H1 (cell line): ENCODE measurements at regions not wholly inside any gene's neighbourhood (a gene's known extent, or its start where the extent isn't known, plus 50 kb on each side); places are given as distances from the start of the nearest gene placed in this dataset.

ENCODE experiments used
- CTCF ChIA-PET: fragments of 300-600 bp; sonication (Branson Sonifier 250); formaldehyde crosslinking; loops from one replicate; lab custom pipeline; 2021; ENCODE audit not compliant: partially characterized antibody; lab: Charles Lee
- POLR2A ChIA-PET: fragments of 300-600 bp; sonication (Branson Sonifier 250); formaldehyde crosslinking; loops from one replicate; lab custom pipeline; 2021; ENCODE audit warnings: inconsistent platforms; ENCODE audit not compliant: partially characterized antibody; lab: Charles Lee
- DNase-seq, 2 experiments: peaks; one replicate each; pipeline versions ENCODE4 v3.0.0 to v3.0.0-alpha.2; 2010 to 2022; ENCODE audit warnings: low spot score in 2 of 2, low read depth in 1 of 2, mixed read lengths in 1 of 2
- FAIRE-seq: peaks from 2 replicates; lab custom pipeline; 2011; peaks lifted over from hg19 to GRCh38; lab: Jason Lieb, UNC
- H2AFZ ChIP-seq: 2 replicates; pipeline ENCODE4 v1.8.1; 2012; ENCODE audit warnings: low read length, inconsistent platforms
- H2AK5ac ChIP-seq: 2 replicates; pipeline ENCODE4 v1.6.1; 2013; ENCODE audit warnings: low read depth, low read length
- H2BK120ac ChIP-seq: replicated peaks from 2 replicates; pipeline ENCODE3; 2013; ENCODE audit warnings: low read depth, low read length, inconsistent platforms
- H2BK12ac ChIP-seq: 2 replicates; pipeline ENCODE4 v1.6.1; 2013; ENCODE audit warnings: low read depth, low read length
- H2BK15ac ChIP-seq: 2 replicates; pipeline ENCODE4 v1.6.1; 2013; ENCODE audit warnings: low read length
- H2BK20ac ChIP-seq: 2 replicates; pipeline ENCODE4 v1.6.1; 2013; ENCODE audit warnings: low read length
- H2BK5ac ChIP-seq: 2 replicates; pipeline ENCODE4 v1.6.1; 2013; ENCODE audit warnings: low read depth, low read length
- H3K14ac ChIP-seq: 2 replicates; pipeline ENCODE4 v1.6.1; 2013; ENCODE audit warnings: inconsistent platforms; ENCODE audit not compliant: insufficient read length
- H3K18ac ChIP-seq: 2 replicates; pipeline ENCODE4 v1.6.1; 2013; ENCODE audit warnings: low read length; ENCODE audit errors: extremely low read depth
- H3K23ac ChIP-seq: 2 replicates; pipeline ENCODE4 v1.6.1; 2013; ENCODE audit warnings: inconsistent platforms; ENCODE audit not compliant: insufficient read length
- H3K23me2 ChIP-seq: 2 replicates; pipeline ENCODE4 v1.6.1; 2013; ENCODE audit warnings: low read depth, low read length
- H3K27ac ChIP-seq: 2 replicates; pipeline ENCODE4 v1.6.1; 2011; ENCODE audit warnings: low read depth, low read length, inconsistent platforms
- H3K27me3 ChIP-seq, 4 experiments: replicated peaks in 1 of 4; 1 replicate in 1 of 4; 2 replicates in 3 of 4; pipeline versions ENCODE4 v1.6.1 to v1.8.1; 2011 to 2013; ENCODE audit warnings: low read length in 3 of 4, mild to moderate bottlenecking in 3 of 4, inconsistent platforms in 2 of 4, mixed read lengths in 2 of 4, moderate library complexity in 1 of 4; ENCODE audit not compliant: control insufficient read depth in 3 of 4, insufficient read depth in 3 of 4; ENCODE audit errors: extremely low read depth in 1 of 4
- H3K36me3 ChIP-seq, 4 experiments: 2 replicates each; pipeline versions ENCODE4 v1.6.1 to v1.8.1; 2011 to 2013; ENCODE audit warnings: mild to moderate bottlenecking in 4 of 4, low read length in 3 of 4, moderate library complexity in 2 of 4, control low read depth in 1 of 4, inconsistent platforms in 1 of 4; ENCODE audit not compliant: insufficient read depth in 4 of 4, control insufficient read depth in 2 of 4
- H3K4ac ChIP-seq: replicated peaks from 2 replicates; pipeline ENCODE3; 2013; ENCODE audit warnings: low read length, low read depth, mixed read lengths, inconsistent platforms; ENCODE audit not compliant: insufficient read length
- H3K4me1 ChIP-seq, 4 experiments: replicated peaks in 1 of 4; 1 replicate in 1 of 4; 2 replicates in 3 of 4; pipeline versions ENCODE4 v1.6.1 to v1.8.1; 2011 to 2013; ENCODE audit warnings: low read length in 3 of 4, inconsistent platforms in 2 of 4, mixed read lengths in 1 of 4; ENCODE audit not compliant: insufficient read depth in 4 of 4, control insufficient read depth in 3 of 4
- H3K4me2 ChIP-seq, 2 experiments: 2 replicates each; pipeline versions ENCODE4 v1.6.1 to v1.8.1; 2011 to 2013; ENCODE audit warnings: low read depth in 2 of 2, low read length in 2 of 2, control low read depth in 1 of 2, inconsistent platforms in 1 of 2, mild to moderate bottlenecking in 1 of 2; ENCODE audit not compliant: insufficient read depth in 1 of 2
- H3K4me3 ChIP-seq, 4 experiments: fragments of 200-600, 300-600 bp in 1 of 4; sonication (generic), shearing (Covaris generic), sonication (Bioruptor Twin) in 1 of 4; 2 replicates each; pipeline versions ENCODE4 v1.5.1 to v1.8.1; 2011 to 2016; ENCODE audit warnings: low read length in 4 of 4, low read depth in 3 of 4, control low read depth in 2 of 4, inconsistent platforms in 2 of 4, mild to moderate bottlenecking in 2 of 4, mixed read lengths in 1 of 4, moderate library complexity in 1 of 4; ENCODE audit not compliant: insufficient read depth in 2 of 4; ENCODE audit errors: extremely low read depth in 1 of 4
- H3K56ac ChIP-seq: replicated peaks from 2 replicates; pipeline ENCODE3; 2013; ENCODE audit warnings: low read depth, mild to moderate bottlenecking, mixed read lengths, low read length, inconsistent platforms; ENCODE audit not compliant: insufficient read length
- H3K79me1 ChIP-seq: 2 replicates; pipeline ENCODE4 v1.6.1; 2013; ENCODE audit warnings: low read depth, low read length, control low read depth
- H3K79me2 ChIP-seq, 2 experiments: 2 replicates each; pipeline versions ENCODE4 v1.6.1 to v1.8.1; 2012 to 2013; ENCODE audit warnings: low read length in 2 of 2, mild to moderate bottlenecking in 2 of 2, inconsistent platforms in 1 of 2; ENCODE audit not compliant: insufficient read depth in 2 of 2, control insufficient read depth in 1 of 2
- H3K9ac ChIP-seq, 4 experiments: replicated peaks in 1 of 4; 1 replicate in 1 of 4; 2 replicates in 3 of 4; pipeline versions ENCODE4 v1.6.1 to v1.8.1; 2011 to 2013; ENCODE audit warnings: low read depth in 3 of 4, low read length in 3 of 4, control low read depth in 2 of 4, mild to moderate bottlenecking in 2 of 4, moderate library complexity in 2 of 4, inconsistent platforms in 1 of 4; ENCODE audit errors: extremely low read depth in 1 of 4
- H3K9me3 ChIP-seq, 2 experiments: 2 replicates each; pipeline versions ENCODE4 v1.6.1 to v1.8.1; 2012 to 2013; ENCODE audit warnings: mild to moderate bottlenecking in 2 of 2, moderate library complexity in 2 of 2, control low read depth in 1 of 2, inconsistent platforms in 1 of 2, low read depth in 1 of 2, low read length in 1 of 2, mixed read lengths in 1 of 2; ENCODE audit not compliant: insufficient read depth in 2 of 2
- H4K20me1 ChIP-seq, 2 experiments: replicated peaks in 1 of 2; 2 replicates each; pipeline versions ENCODE3 to v1.8.1; 2011 to 2013; ENCODE audit warnings: inconsistent platforms in 2 of 2, low read length in 2 of 2, mild to moderate bottlenecking in 1 of 2; ENCODE audit not compliant: insufficient read depth in 2 of 2, control insufficient read depth in 1 of 2
- H4K5ac ChIP-seq: 2 replicates; pipeline ENCODE4 v1.6.1; 2013; ENCODE audit warnings: low read length, low read depth, mixed read lengths, inconsistent platforms; ENCODE audit not compliant: insufficient read length
- H4K8ac ChIP-seq: 2 replicates; pipeline ENCODE4 v1.8.0; 2013; ENCODE audit warnings: mild to moderate bottlenecking, moderate library complexity, low read length, inconsistent platforms; ENCODE audit not compliant: insufficient read depth; ENCODE audit errors: extremely low read depth
- H4K91ac ChIP-seq: replicated peaks from 2 replicates; pipeline ENCODE3; 2013; ENCODE audit warnings: low read length, mixed read lengths, inconsistent platforms; ENCODE audit not compliant: insufficient read length
- CEBPB ChIP-seq: IDR thresholded peaks from 2 replicates; pipeline ENCODE4 v1.6.1; 2012; ENCODE audit warnings: low read depth, low read length
- CHD1 ChIP-seq: IDR thresholded peaks from 2 replicates; pipeline ENCODE4 v1.6.1; 2012; ENCODE audit warnings: low read depth, low read length, improper control_type of control experiment
- WGBS, 2 experiments: shearing (Covaris generic) in 1 of 2; methylation state at CpG; one replicate each; pipeline versions ENCODE4 v1.1.6 to v1.1.7; 2013 to 2015; ENCODE audit warnings: low lambda C conversion rate in 2 of 2, mixed read lengths in 2 of 2, inconsistent platforms in 1 of 2, low coverage in 1 of 2, missing lambda C conversion rate in 1 of 2; ENCODE audit not compliant: insufficient replicate concordance in 2 of 2, insufficient coverage in 1 of 2, insufficient read length in 1 of 2; ENCODE audit errors: extremely low coverage in 1 of 2, missing lambda C conversion rate in 1 of 2; 5-methylcytosine and 5-hydroxymethylcytosine counted together

- Histone ChIP-seq H2AK5ac (no peak overlapping the region), H2BK15ac (no peak overlapping the region), H3K56ac (no peak overlapping the region), H4K91ac (no peak overlapping the region), H2BK20ac (no peak overlapping the region), H2BK12ac (no peak overlapping the region), H2BK5ac (no peak overlapping the region), H3K27me3 (no peaks in the 10 kb centered on the region), H3K23me2 (no peaks in the 10 kb centered on the region), H2AFZ (no peak overlapping the region), H3K27ac (no peak overlapping the region), H4K5ac (no peak overlapping the region), H3K14ac (no peak overlapping the region), H3K79me2 (no peaks in the 10 kb centered on the region), H3K4me2 (no peak overlapping the region), H3K23ac (no peak overlapping the region), H3K4me1 (no peaks in the 10 kb centered on the region), H3K79me1 (no peaks in the 10 kb centered on the region), H3K36me3 (no peaks in the 10 kb centered on the region), H4K20me1 (no peaks in the 10 kb centered on the region), H3K9ac (no peak overlapping the region), H3K9me3 (no peaks in the 10 kb centered on the region), H3K18ac (no peak overlapping the region), H3K4me3 (no peak overlapping the region), H4K8ac (no peak overlapping the region), H2BK120ac (no peak overlapping the region), H3K4ac (no peak overlapping the region)
- CTCF ChIA-PET: interaction anchor here (1.3 to 1.5 kb wide), 2 partner anchors 73 to 146 kb away, joined by 3 to 4 read pairs; no protein-coding TSS in a partner anchor
- FAIRE-seq (no peak), DNase-seq (no peak)
- no peak for TF ChIP-seq CHD1
- TF ChIP-seq CEBPB: peak; percentile 65; the same call in 1 of the 2 replicates
- 90% methylated on average over 7 of the region's 7 CpGs; no CpG with 5 or more reads in 1 of the 2 experiments for WGBS, 2 experiments
- POLR2A ChIA-PET: no interaction called here
Measured at GRCh38 chr6:50455029-50455428, 258.3 kb upstream of the TFAP2D start.
